ENCODE measurements at regions not wholly inside any gene's neighbourhood (a gene's known extent, or its start where the extent isn't known, plus 50 kb on each side); places are given as distances from the start of the nearest gene placed in this dataset.

GRCh38 chrX:122440832-122441231 is 743.2 kb upstream of the GRIA3 start:
- TF ChIP-seq, protein P1, sequence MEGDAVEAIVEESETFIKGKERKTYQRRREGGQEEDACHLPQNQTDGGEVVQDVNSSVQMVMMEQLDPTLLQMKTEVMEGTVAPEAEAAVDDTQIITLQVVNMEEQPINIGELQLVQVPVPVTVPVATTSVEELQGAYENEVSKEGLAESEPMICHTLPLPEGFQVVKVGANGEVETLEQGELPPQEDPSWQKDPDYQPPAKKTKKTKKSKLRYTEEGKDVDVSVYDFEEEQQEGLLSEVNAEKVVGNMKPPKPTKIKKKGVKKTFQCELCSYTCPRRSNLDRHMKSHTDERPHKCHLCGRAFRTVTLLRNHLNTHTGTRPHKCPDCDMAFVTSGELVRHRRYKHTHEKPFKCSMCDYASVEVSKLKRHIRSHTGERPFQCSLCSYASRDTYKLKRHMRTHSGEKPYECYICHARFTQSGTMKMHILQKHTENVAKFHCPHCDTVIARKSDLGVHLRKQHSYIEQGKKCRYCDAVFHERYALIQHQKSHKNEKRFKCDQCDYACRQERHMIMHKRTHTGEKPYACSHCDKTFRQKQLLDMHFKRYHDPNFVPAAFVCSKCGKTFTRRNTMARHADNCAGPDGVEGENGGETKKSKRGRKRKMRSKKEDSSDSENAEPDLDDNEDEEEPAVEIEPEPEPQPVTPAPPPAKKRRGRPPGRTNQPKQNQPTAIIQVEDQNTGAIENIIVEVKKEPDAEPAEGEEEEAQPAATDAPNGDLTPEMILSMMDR (IDR thresholded peaks at IDR 0.05) = no peak
- H3K9me3 ChIP-seq = no peaks in the 10 kb centered on the region
- H3K4me1 ChIP-seq (ENCODE audit: control insufficient read depth in 1 of 2, low read depth in 2 of 2) = no peaks in the 10 kb centered on the region
- H3K27ac ChIP-seq = no peak overlapping the region
- no peak overlapping the region for H3K4me3 ChIP-seq
- no peaks in the 10 kb centered on the region for H3K27me3 ChIP-seq (replicated peaks; ENCODE audit: insufficient read depth)
- ATAC-seq (ENCODE audit: insufficient number of reproducible peaks, low FRiP score, low read depth) = no peak
- H3K36me3 ChIP-seq = no peaks in the 10 kb centered on the region
- no peak for DNase-seq (ENCODE audit: low spot score)

GRCh38 chrX:122441451-122441850 is 742.6 kb upstream of the GRIA3 start:
- Histone ChIP-seq H3K4me1 (ENCODE audit: control insufficient read depth in 1 of 2, low read depth in 2 of 2) (no peaks in the 10 kb centered on the region), H3K27ac (no peak overlapping the region), H3K4me3 (no peak overlapping the region), H3K27me3 (replicated peaks; ENCODE audit: insufficient read depth) (no peaks in the 10 kb centered on the region), H3K36me3 (no peaks in the 10 kb centered on the region), H3K9me3 (no peaks in the 10 kb centered on the region)
- ATAC-seq (ENCODE audit: insufficient number of reproducible peaks, low FRiP score, low read depth) (no peak), DNase-seq (ENCODE audit: low spot score) (no peak)
- TF ChIP-seq, protein P1 (IDR thresholded peaks at IDR 0.05) = no peak

DNA sequence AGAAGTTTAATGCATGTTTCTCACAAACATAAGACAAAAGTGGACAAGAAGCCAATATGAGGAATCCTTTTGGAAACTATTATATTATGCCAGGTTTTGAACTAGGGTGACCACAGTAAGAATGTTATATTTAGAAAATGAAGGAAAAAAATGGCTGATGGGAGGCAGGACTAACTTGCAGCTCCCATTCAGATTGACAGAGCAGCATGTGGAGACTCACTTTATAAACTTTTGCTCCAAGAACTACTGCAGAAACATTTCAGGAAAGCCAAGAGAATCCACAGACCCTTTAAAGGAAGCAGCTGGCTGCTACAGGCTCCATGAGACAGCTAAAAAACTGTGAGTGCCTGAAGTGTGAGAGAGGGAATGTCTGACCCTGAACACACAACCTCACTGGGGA is 738.6 kb upstream of the GRIA3 start:
- TF ChIP-seq, protein P1 (IDR thresholded peaks at IDR 0.05) = no peak
- no peak overlapping the region for H3K4me3 ChIP-seq

DNA sequence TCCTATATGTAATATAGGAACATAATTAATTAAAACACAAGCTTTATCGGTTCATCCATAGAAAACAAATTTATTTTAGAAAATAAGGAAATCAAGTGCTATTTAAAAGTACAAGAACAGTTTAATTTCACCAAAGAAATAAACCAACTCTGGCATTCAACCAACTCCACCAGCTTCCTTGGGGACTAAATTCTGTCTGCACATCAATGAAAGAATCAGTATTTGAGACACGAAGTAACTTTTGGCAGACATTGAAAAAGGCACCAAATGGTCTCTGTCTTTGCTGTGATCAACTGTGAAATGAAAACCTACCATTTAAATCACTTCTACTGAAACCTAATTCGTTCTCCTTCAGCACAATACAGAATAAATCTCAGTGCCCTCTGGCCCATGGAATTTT is 719.7 kb upstream of the GRIA3 start:
- no peak for DNase-seq (ENCODE audit: low spot score)
- H3K4me3 ChIP-seq = no peak overlapping the region
- TF ChIP-seq, protein P1 (IDR thresholded peaks at IDR 0.05) = no peak
- no peaks in the 10 kb centered on the region for H3K4me1 ChIP-seq (ENCODE audit: control insufficient read depth in 1 of 2, low read depth in 2 of 2)
- H3K27ac ChIP-seq = no peak overlapping the region
- H3K9me3 ChIP-seq = no peaks in the 10 kb centered on the region
- H3K27me3 ChIP-seq (replicated peaks; ENCODE audit: insufficient read depth) = no peaks in the 10 kb centered on the region
- no peak for ATAC-seq (ENCODE audit: insufficient number of reproducible peaks, low FRiP score, low read depth)
- no peaks in the 10 kb centered on the region for H3K36me3 ChIP-seq

More for the DNA sequence above, 738.6 kb upstream of the GRIA3 start:
- Histone ChIP-seq H3K36me3 (no peaks in the 10 kb centered on the region), H3K27ac (no peak overlapping the region), H3K27me3 (replicated peaks; ENCODE audit: insufficient read depth) (no peaks in the 10 kb centered on the region), H3K4me1 (ENCODE audit: control insufficient read depth in 1 of 2, low read depth in 2 of 2) (no peaks in the 10 kb centered on the region), H3K9me3 (no peaks in the 10 kb centered on the region)
- no peak for DNase-seq (ENCODE audit: low spot score)
- no peak for ATAC-seq (ENCODE audit: insufficient number of reproducible peaks, low FRiP score, low read depth)

DNA sequence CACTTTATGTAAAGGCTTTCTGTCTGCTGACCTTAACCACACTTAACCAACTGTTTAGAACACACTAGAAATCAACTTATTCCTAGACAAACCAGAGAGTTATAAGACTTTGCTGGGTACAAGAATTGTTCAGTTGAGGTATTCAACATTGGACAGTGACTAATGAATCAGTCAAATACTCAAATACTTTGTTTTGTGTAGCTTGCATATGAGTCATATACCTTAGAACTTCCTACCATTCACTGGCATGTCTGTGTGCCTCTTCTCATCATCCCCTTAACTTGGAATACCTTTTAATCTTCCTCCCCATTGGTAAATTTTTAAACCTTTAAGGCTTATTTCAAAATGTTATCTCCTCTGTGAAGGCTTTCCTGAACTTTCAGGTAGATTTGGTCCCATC is 708.8 kb upstream of the GRIA3 start:
- Histone ChIP-seq H3K9me3 (no peaks in the 10 kb centered on the region), H3K36me3 (no peaks in the 10 kb centered on the region), H3K4me1 (ENCODE audit: control insufficient read depth in 1 of 2, low read depth in 2 of 2) (no peaks in the 10 kb centered on the region), H3K27ac (no peak overlapping the region), H3K27me3 (replicated peaks; ENCODE audit: insufficient read depth) (no peaks in the 10 kb centered on the region), H3K4me3 (no peak overlapping the region)
- ATAC-seq (ENCODE audit: insufficient number of reproducible peaks, low FRiP score, low read depth) = no peak
- TF ChIP-seq, protein P1 (IDR thresholded peaks at IDR 0.05) = no peak
- no peak for DNase-seq (ENCODE audit: low spot score)
